Vagina (tissue), 2 donors: ENCODE measurements at regions not wholly inside any gene's neighbourhood (a gene's known extent, or its start where the extent isn't known, plus 50 kb on each side); places are given as distances from the start of the nearest gene placed in this dataset.

ENCODE experiments used
- POLR2A ChIP-seq, 2 donors: fragments of 450-650 bp; IDR thresholded peaks; one replicate each; pipeline ENCODE4 v1.6.1; 2017; ENCODE audit warnings: antibody characterized with exemption in 2 of 2, mild to moderate bottlenecking in 2 of 2, moderate library complexity in 2 of 2
- POLR2AphosphoS5 ChIP-seq, 2 donors: sonication (generic); formaldehyde crosslinking; IDR thresholded peaks; one replicate each; pipeline ENCODE4 v1.9.0; 2017; ENCODE audit warnings: antibody characterized with exemption in 2 of 2, mild to moderate bottlenecking in 2 of 2, low read depth in 1 of 2; ENCODE audit not compliant: insufficient read depth in 1 of 2
- TF ChIP-seq, protein P1 (sequence below), 3 experiments: fragments of 450-650 bp in 2 of 3; fragments of 200-600 bp in 1 of 3; sonication (generic) in 1 of 3; IDR thresholded peaks; one replicate each; pipeline ENCODE4 v1.5.1; 2017 to 2019; ENCODE audit warnings: antibody characterized with exemption in 3 of 3, mild to moderate bottlenecking in 2 of 3, moderate library complexity in 2 of 3

DNA sequence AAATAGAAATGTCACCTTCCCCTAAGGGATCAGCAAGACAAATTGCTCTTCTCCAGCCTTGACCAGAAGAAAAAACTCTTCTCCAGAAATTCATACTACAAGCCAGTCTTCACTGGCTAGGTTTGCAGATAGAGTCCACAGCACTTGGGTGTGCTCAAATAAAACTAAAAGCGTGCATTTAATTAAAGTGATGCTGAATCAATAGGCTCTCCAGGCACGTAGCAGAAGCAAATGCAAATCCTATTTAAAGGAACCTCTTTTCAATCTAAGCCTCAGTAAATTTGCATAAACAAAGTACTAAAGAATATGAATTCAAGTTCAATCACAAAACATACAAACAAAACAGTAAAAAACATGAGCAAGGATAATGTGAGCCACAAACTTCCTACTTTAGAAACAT is 744.4 kb upstream of the FANCL start:
- TF ChIP-seq, protein P1, sequence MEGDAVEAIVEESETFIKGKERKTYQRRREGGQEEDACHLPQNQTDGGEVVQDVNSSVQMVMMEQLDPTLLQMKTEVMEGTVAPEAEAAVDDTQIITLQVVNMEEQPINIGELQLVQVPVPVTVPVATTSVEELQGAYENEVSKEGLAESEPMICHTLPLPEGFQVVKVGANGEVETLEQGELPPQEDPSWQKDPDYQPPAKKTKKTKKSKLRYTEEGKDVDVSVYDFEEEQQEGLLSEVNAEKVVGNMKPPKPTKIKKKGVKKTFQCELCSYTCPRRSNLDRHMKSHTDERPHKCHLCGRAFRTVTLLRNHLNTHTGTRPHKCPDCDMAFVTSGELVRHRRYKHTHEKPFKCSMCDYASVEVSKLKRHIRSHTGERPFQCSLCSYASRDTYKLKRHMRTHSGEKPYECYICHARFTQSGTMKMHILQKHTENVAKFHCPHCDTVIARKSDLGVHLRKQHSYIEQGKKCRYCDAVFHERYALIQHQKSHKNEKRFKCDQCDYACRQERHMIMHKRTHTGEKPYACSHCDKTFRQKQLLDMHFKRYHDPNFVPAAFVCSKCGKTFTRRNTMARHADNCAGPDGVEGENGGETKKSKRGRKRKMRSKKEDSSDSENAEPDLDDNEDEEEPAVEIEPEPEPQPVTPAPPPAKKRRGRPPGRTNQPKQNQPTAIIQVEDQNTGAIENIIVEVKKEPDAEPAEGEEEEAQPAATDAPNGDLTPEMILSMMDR (IDR thresholded peaks at IDR 0.05), result no peak
- TF ChIP-seq POLR2A (IDR thresholded peaks at IDR 0.05), result no peak
- no peak for TF ChIP-seq POLR2AphosphoS5 (IDR thresholded peaks at IDR 0.05; ENCODE audit: insufficient read depth in 1 of 2, low read depth in 1 of 2)
